T-cell (primary cell): ENCODE measurements at regions not wholly inside any gene's neighbourhood (a gene's known extent, or its start where the extent isn't known, plus 50 kb on each side); places are given as distances from the start of the nearest gene placed in this dataset.

Experiments used
- ATAC-seq, 4 experiments: fragments of 200-7000 bp in 3 of 4; fragments of 150-1000 bp in 1 of 4; cut with Tn5 transposase; replicated peaks in 1 of 4; 1 replicate in 3 of 4; 2 replicates in 1 of 4; pipeline ENCODE4 v1.10.0; 2021; ENCODE audit warnings: moderate library complexity in 3 of 4, mild to moderate bottlenecking in 2 of 4, moderate number of reproducible peaks in 1 of 4
- CTCF ChIA-PET, 2 donors: fragments of 300-600 bp; sonication (Branson Sonifier 250); formaldehyde crosslinking; loops; one replicate each; lab custom pipeline; 2022; ENCODE audit warnings: antibody characterized with exemption in 2 of 2; lab: Charles Lee
- POLR2A ChIA-PET, 2 donors: fragments of 300-600 bp; sonication (Branson Sonifier 250); formaldehyde crosslinking; loops; one replicate each; lab custom pipeline; 2022; ENCODE audit warnings: antibody characterized with exemption in 2 of 2; lab: Charles Lee
- DNase-seq, 35 experiments: peaks; one replicate each; pipeline versions ENCODE4 v3.0.0 to v3.0.0-alpha.2; 2013 to 2023
- H3K27ac ChIP-seq: one replicate; pipeline ENCODE4 v1.5.1; 2013; ENCODE audit warnings: low read length
- H3K27me3 ChIP-seq, 2 experiments: replicated peaks in 1 of 2; 1 replicate in 1 of 2; 2 replicates in 1 of 2; pipeline versions ENCODE4 v1.6.1 to v1.7.0; 2013; ENCODE audit warnings: low read length in 1 of 2, mixed read lengths in 1 of 2; ENCODE audit not compliant: control insufficient read depth in 2 of 2, insufficient read depth in 2 of 2; ENCODE audit errors: extremely low read depth in 1 of 2
- H3K36me3 ChIP-seq, 2 donors: 1 replicate in 1 of 2; 2 replicates in 1 of 2; pipeline versions ENCODE4 v1.6.1 to v1.7.0; 2013; ENCODE audit warnings: low read length in 1 of 2; ENCODE audit not compliant: control insufficient read depth in 2 of 2, insufficient read depth in 1 of 2; ENCODE audit errors: extremely low read depth in 1 of 2
- H3K4me1 ChIP-seq, 2 experiments: 1 replicate in 1 of 2; 2 replicates in 1 of 2; pipeline versions ENCODE4 v1.6.1 to v1.7.0; 2013; ENCODE audit warnings: low read length in 2 of 2, mixed read lengths in 1 of 2; ENCODE audit not compliant: insufficient read depth in 2 of 2, control insufficient read depth in 1 of 2; ENCODE audit errors: extremely low read depth in 1 of 2
- H3K4me3 ChIP-seq, 2 donors: 1 replicate in 1 of 2; 2 replicates in 1 of 2; pipeline versions ENCODE4 v1.5.1 to v1.7.0; 2013; ENCODE audit warnings: mild to moderate bottlenecking in 2 of 2, low read length in 1 of 2, moderate library complexity in 1 of 2; ENCODE audit not compliant: control insufficient read depth in 1 of 2; ENCODE audit errors: extremely low read depth in 1 of 2
- H3K9me3 ChIP-seq: 2 replicates; pipeline ENCODE4 v1.7.0; 2013
- H3K27ac Mint-ChIP-seq, 2 donors: one replicate each; pipeline ENCODE4 v1.8.0; 2020 to 2021; ENCODE audit warnings: mild to moderate bottlenecking in 2 of 2, mixed read lengths in 2 of 2
- H3K27me3 Mint-ChIP-seq, 2 donors: one replicate each; pipeline ENCODE4 v1.8.0; 2021 to 2022; ENCODE audit warnings: mixed read lengths in 2 of 2
- H3K36me3 Mint-ChIP-seq: one replicate; pipeline ENCODE4 v1.8.0; 2021; ENCODE audit warnings: mixed read lengths
- H3K4me1 Mint-ChIP-seq, 3 donors: one replicate each; pipeline ENCODE4 v1.8.0; 2020 to 2022; ENCODE audit warnings: mixed read lengths in 3 of 3, mild to moderate bottlenecking in 1 of 3
- H3K4me3 Mint-ChIP-seq, 3 donors: one replicate each; pipeline ENCODE4 v1.8.0; 2020 to 2022; ENCODE audit warnings: mild to moderate bottlenecking in 3 of 3, mixed read lengths in 3 of 3, moderate library complexity in 3 of 3
- H3K9me3 Mint-ChIP-seq, 3 donors: one replicate each; pipeline ENCODE4 v1.8.0; 2020 to 2022; ENCODE audit warnings: mixed read lengths in 3 of 3
- WGBS: methylation state at CpG from one replicate; pipeline ENCODE4 v1.1.5; 2013; ENCODE audit warnings: missing lambda C conversion rate; ENCODE audit not compliant: insufficient coverage; 5-methylcytosine and 5-hydroxymethylcytosine counted together

DNA sequence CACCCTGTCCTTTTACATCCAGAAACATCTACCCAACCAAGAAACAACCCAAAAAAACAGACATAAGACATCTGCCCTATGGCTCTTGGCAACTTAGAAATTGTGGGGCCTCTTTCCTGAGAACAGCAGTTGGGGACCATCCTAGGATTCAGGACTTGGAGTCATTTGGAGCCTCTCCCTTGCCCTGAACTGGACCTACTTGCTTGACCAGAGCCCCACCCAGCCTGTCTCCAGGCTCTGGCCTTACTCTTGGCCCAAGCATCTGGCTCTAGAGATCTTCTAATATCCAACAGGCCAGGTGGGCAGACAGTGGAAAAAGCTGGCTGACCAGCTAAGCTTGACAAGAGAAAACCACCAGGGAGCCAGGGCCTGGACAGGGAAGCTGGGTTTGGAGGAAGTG, 99.1 kb upstream of the C2CD4B start:
- DNase-seq (no peak), ATAC-seq (no peak)
- POLR2A ChIA-PET = no interaction called here
- Mint-ChIP-seq H3K9me3 (peaks cover 19 to 45% (median 33%) of the 10 kb centered on the region in 3 donors), H3K4me1 (no peaks in the 10 kb centered on the region), H3K27ac (no peak overlapping the region), H3K27me3 (peaks cover 4 to 8% of the 10 kb centered on the region in 2 donors), H3K4me3 (no peak overlapping the region), H3K36me3 (peaks cover 3% of the 10 kb centered on the region)
- Histone ChIP-seq H3K36me3 (no peaks in the 10 kb centered on the region), H3K27me3 (peaks cover 0 to 9% of the 10 kb centered on the region in 2 experiments), H3K27ac (no peak overlapping the region), H3K4me1 (no peaks in the 10 kb centered on the region), H3K9me3 (no peaks in the 10 kb centered on the region), H3K4me3 (no peak overlapping the region)
- CTCF ChIA-PET = interaction anchor here in 1 of 2 donors (0.7 kb wide), 1 partner anchor 678 kb away, joined by 4 read pairs; no protein-coding TSS in a partner anchor

- no peak overlapping the region for H3K27ac ChIP-seq
- peaks cover 8 to 34% (median 30%) of the 10 kb centered on the region in 3 donors for H3K9me3 Mint-ChIP-seq
- 90% methylated on average over 5 of the region's 5 CpGs for WGBS
- peaks cover 4 to 8% of the 10 kb centered on the region in 2 donors for H3K27me3 Mint-ChIP-seq
- ATAC-seq = no peak
- no peaks in the 10 kb centered on the region for H3K9me3 ChIP-seq
- H3K4me3 Mint-ChIP-seq = no peak overlapping the region
- H3K27ac Mint-ChIP-seq = no peak overlapping the region
- CTCF ChIA-PET = no interaction called here
- no peaks in the 10 kb centered on the region for H3K36me3 Mint-ChIP-seq
- POLR2A ChIA-PET = no interaction called here
- no peak overlapping the region for H3K4me3 ChIP-seq
- no peaks in the 10 kb centered on the region for H3K4me1 Mint-ChIP-seq
- no peaks in the 10 kb centered on the region for H3K4me1 ChIP-seq
- H3K27me3 ChIP-seq = peaks cover 0 to 12% of the 10 kb centered on the region in 2 experiments
- no peak for DNase-seq
- H3K36me3 ChIP-seq = no peaks in the 10 kb centered on the region
Measured at GRCh38 chr15:62269504-62269903, 104.4 kb upstream of the C2CD4B start.

DNA sequence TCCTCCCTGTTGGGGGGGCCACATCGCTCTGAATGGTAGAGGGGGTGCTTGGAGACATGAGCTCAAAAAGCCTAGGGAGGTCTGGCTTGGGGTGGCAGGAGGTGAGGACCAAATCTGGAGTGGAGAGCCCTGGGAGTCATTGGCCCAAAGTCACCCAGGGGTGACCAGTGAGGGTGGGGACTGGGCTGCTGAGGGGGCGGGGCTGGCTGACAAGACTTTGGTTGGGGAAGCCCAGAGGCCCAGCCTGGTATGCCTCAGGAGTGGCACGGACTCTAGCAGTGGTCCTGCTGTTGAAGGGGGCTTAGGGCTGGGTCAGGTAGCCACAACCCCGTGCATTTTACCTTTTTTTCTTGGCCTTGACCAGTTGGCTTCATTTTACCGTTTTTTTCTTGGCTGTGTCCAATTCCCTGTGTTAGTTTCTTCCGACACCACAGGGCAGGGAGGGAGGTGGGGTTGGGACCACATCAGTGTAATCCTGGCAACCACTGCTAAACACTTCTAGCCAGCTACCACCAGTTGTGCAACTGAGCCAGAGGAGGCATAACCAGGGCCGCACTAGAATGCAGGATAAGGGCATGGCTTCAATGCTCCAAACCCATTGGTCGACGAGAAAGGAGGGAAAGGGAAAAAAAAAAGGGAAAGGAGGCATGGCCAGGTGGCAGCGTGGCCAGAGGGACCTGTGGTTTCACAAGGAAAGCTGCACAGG, 105.3 kb upstream of the C2CD4B start:
- no peaks in the 10 kb centered on the region for H3K4me1 Mint-ChIP-seq
- Histone ChIP-seq H3K27me3 (peaks cover 0 to 12% of the 10 kb centered on the region in 2 experiments), H3K27ac (no peak overlapping the region), H3K4me1 (no peaks in the 10 kb centered on the region), H3K4me3 (no peak overlapping the region), H3K9me3 (no peaks in the 10 kb centered on the region), H3K36me3 (no peaks in the 10 kb centered on the region)
- ATAC-seq = no peak
- peaks cover 8 to 34% (median 30%) of the 10 kb centered on the region in 3 donors for H3K9me3 Mint-ChIP-seq
- ChIA-PET POLR2A (no interaction called here), CTCF (no interaction called here)
- DNase-seq = no peak
- no peaks in the 10 kb centered on the region for H3K36me3 Mint-ChIP-seq
- H3K27me3 Mint-ChIP-seq = peaks cover 8% of the 10 kb centered on the region in 2 donors
- no peak overlapping the region for H3K27ac Mint-ChIP-seq
- 100% methylated on average over 2 of the region's 10 CpGs for WGBS
- no peak overlapping the region for H3K4me3 Mint-ChIP-seq

DNA sequence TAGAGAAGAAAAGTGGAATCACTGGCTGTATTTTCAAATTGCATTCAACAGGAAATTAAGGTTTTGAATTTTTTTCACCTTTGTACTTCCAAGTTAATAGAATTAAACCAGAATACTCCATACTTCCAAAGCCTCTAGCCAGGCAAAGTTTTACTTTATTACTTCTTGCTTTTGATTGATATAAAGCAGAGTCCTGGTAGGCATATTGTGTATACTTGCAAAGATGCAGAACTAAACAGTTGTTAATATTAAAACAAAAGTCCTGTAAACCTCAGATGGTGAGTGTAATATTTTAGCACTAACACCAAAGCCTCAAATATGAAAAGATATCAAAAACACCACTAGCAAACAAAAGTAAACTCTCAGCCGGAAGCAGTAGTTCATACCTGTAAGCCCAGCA, 107.2 kb upstream of the C2CD4B start:
- peaks cover 5 to 8% of the 10 kb centered on the region in 2 donors for H3K27me3 Mint-ChIP-seq
- H3K27ac Mint-ChIP-seq = no peak overlapping the region
- no peak for ATAC-seq
- Histone ChIP-seq H3K4me1 (no peaks in the 10 kb centered on the region), H3K36me3 (no peaks in the 10 kb centered on the region), H3K9me3 (no peaks in the 10 kb centered on the region), H3K27me3 (peaks cover 0 to 9% of the 10 kb centered on the region in 2 experiments), H3K27ac (no peak overlapping the region), H3K4me3 (no peak overlapping the region)
- ChIA-PET POLR2A (no interaction called here), CTCF (no interaction called here)
- peaks cover 4 to 30% (median 26%) of the 10 kb centered on the region in 3 donors for H3K9me3 Mint-ChIP-seq
- H3K4me3 Mint-ChIP-seq = no peak overlapping the region
- no peaks in the 10 kb centered on the region for H3K36me3 Mint-ChIP-seq
- no peaks in the 10 kb centered on the region for H3K4me1 Mint-ChIP-seq
- DNase-seq = no peak
- no CpG with 5 or more reads among the region's 1 CpG for WGBS

DNA sequence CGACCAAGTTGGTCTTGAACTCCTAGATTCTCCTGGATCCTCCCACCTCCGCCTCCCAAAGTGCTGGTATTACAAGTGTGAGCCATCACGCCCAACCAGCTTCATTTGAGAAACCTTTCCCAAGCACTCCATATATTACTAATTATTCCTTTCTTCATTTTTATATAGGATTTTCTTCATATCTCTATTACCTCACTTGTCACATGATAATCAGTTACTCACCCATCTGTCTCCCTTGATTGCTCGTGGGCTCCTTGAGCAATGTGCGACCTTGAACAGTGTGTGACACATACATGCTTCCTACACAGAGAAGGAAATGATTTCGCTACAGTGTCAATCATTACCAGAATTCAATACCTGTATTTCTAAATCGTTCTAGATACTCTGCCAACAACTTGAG, 110.7 kb upstream of the C2CD4B start:
- WGBS = 69% methylated on average over 3 of the region's 7 CpGs
- Mint-ChIP-seq H3K36me3 (no peaks in the 10 kb centered on the region), H3K4me3 (no peak overlapping the region), H3K27me3 (peaks cover 16 to 18% of the 10 kb centered on the region in 2 donors), H3K4me1 (no peaks in the 10 kb centered on the region), H3K27ac (no peak overlapping the region), H3K9me3 (peaks cover 0 to 7% (median 2%) of the 10 kb centered on the region in 3 donors)
- no peak overlapping the region for H3K27ac ChIP-seq
- H3K27me3 ChIP-seq = no peaks in the 10 kb centered on the region
- H3K4me3 ChIP-seq = no peak overlapping the region
- H3K36me3 ChIP-seq = no peaks in the 10 kb centered on the region
- ChIA-PET CTCF (no interaction called here), POLR2A (no interaction called here)
- H3K9me3 ChIP-seq = no peaks in the 10 kb centered on the region
- ATAC-seq (no peak), DNase-seq (no peak)
- H3K4me1 ChIP-seq = no peaks in the 10 kb centered on the region

GRCh38 chr15:62277816-62278394, 112.8 kb upstream of the C2CD4B start:
- no peaks in the 10 kb centered on the region for H3K9me3 Mint-ChIP-seq
- no peaks in the 10 kb centered on the region for H3K36me3 Mint-ChIP-seq
- no peak overlapping the region for H3K27ac Mint-ChIP-seq
- peaks cover 16 to 18% of the 10 kb centered on the region in 2 donors for H3K27me3 Mint-ChIP-seq
- WGBS = 80% methylated on average over 1 of the region's 2 CpGs
- no peak overlapping the region for H3K4me3 Mint-ChIP-seq
- DNase-seq (no peak), ATAC-seq (no peak)
- Histone ChIP-seq H3K4me1 (no peaks in the 10 kb centered on the region), H3K27me3 (peaks cover 0 to 3% of the 10 kb centered on the region in 2 experiments), H3K4me3 (no peak overlapping the region), H3K36me3 (no peaks in the 10 kb centered on the region), H3K27ac (no peak overlapping the region), H3K9me3 (no peaks in the 10 kb centered on the region)
- POLR2A ChIA-PET = no interaction called here
- CTCF ChIA-PET = no interaction called here
- no peaks in the 10 kb centered on the region for H3K4me1 Mint-ChIP-seq
